ENCODE measurements at regions not wholly inside any gene's neighbourhood (a gene's known extent, or its start where the extent isn't known, plus 50 kb on each side); places are given as distances from the start of the nearest gene placed in this dataset.

DNA sequence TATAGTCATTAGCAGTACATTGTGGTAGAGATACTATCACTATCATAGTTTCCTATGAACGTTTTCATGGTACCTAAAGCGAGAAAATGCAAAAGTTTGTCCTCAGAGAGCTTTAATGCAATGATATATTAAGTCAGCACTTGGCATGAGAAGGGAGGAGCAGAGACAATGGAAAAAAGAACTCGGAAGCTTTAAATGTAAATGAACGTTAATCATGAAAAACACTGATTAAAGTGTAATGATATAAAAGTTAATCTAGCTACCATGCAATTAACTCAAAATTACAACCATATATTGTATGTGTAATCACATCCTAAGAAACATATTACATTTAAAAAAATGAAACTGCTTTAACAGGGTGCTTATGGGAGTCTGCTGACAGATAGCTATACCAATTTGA lies 282.7 kb downstream of the HDGFL1 start:
- H3K4me3 ChIP-seq (ENCODE audit: low read depth, low read length, poor library complexity, severe bottlenecking) = no peak overlapping the region
- TF ChIP-seq EZH2 (IDR thresholded peaks at IDR 0.05; ENCODE audit: borderline replicate concordance, low read length) = no peak
- TF ChIP-seq, protein P1, sequence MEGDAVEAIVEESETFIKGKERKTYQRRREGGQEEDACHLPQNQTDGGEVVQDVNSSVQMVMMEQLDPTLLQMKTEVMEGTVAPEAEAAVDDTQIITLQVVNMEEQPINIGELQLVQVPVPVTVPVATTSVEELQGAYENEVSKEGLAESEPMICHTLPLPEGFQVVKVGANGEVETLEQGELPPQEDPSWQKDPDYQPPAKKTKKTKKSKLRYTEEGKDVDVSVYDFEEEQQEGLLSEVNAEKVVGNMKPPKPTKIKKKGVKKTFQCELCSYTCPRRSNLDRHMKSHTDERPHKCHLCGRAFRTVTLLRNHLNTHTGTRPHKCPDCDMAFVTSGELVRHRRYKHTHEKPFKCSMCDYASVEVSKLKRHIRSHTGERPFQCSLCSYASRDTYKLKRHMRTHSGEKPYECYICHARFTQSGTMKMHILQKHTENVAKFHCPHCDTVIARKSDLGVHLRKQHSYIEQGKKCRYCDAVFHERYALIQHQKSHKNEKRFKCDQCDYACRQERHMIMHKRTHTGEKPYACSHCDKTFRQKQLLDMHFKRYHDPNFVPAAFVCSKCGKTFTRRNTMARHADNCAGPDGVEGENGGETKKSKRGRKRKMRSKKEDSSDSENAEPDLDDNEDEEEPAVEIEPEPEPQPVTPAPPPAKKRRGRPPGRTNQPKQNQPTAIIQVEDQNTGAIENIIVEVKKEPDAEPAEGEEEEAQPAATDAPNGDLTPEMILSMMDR (IDR thresholded peaks at IDR 0.05; ENCODE audit: low read length) = no peak

DNA sequence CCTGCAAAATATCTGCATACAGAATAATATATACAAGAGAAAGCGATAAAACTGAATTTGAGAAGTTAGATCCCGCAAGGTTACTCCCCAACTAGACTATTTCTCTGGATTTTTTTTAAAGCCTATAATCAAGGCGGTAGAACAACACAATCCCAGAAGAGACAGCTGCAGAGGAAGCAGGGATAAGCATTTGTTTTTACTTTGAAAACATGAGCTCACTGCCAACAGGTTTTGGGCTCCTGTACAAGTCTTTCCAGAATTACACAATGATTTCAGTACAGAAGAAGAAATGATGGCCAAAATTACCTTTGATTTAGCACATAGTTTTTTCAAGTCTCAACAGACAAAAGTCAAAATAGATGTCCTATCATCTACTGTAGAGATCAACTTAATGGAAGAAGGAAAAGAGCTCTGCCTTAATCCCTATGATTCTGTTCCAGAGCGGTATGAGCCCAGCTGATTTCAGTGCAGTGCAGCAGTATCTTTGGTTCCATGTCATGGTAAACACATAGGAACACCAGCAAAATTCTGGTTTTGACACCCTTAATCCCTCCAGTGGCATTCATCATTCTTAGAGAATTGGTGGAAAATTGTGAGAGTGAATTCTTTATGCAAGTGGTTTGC lies 304.3 kb downstream of the HDGFL1 start:
- H3K9me2 ChIP-seq (ENCODE audit: low read depth, low read length) = no peaks in the 10 kb centered on the region
- no peak overlapping the region for H2AFZ ChIP-seq (ENCODE audit: low read length)
- no peaks in the 10 kb centered on the region for H3K4me1 ChIP-seq (ENCODE audit: insufficient read depth, low read length, severe bottlenecking)
- H3K9me3 ChIP-seq (ENCODE audit: low read length) = no peaks in the 10 kb centered on the region
- H3K27me3 ChIP-seq (ENCODE audit: insufficient read depth, low read length) = no peaks in the 10 kb centered on the region
- no peak for TF ChIP-seq EZH2 (IDR thresholded peaks at IDR 0.05; ENCODE audit: borderline replicate concordance, low read length)
- TF ChIP-seq, protein P1 (IDR thresholded peaks at IDR 0.05; ENCODE audit: low read length) = no peak
- no peaks in the 10 kb centered on the region for H3K36me3 ChIP-seq (ENCODE audit: insufficient read depth, low read length)
- H3K4me3 ChIP-seq (ENCODE audit: low read depth, low read length, poor library complexity, severe bottlenecking) = no peak overlapping the region
- H3K79me2 ChIP-seq (ENCODE audit: insufficient read depth, low read length) = no peaks in the 10 kb centered on the region
- no peaks in the 10 kb centered on the region for H3F3A ChIP-seq (ENCODE audit: insufficient read depth, low read length)
- no peak overlapping the region for H3K4me2 ChIP-seq (ENCODE audit: low read length)
- no peaks in the 10 kb centered on the region for H4K20me1 ChIP-seq (ENCODE audit: insufficient read depth, low read length)
- no peak overlapping the region for H3K27ac ChIP-seq (ENCODE audit: low read depth, low read length, poor library complexity, severe bottlenecking)
- no peak overlapping the region for H3K9ac ChIP-seq (ENCODE audit: low read length)

More for the DNA sequence above, 282.7 kb downstream of the HDGFL1 start:
- Histone ChIP-seq H3K27ac (ENCODE audit: low read depth, low read length, poor library complexity, severe bottlenecking) (no peak overlapping the region), H3K9me2 (ENCODE audit: low read depth, low read length) (no peaks in the 10 kb centered on the region), H4K20me1 (ENCODE audit: insufficient read depth, low read length) (no peaks in the 10 kb centered on the region), H3K36me3 (ENCODE audit: insufficient read depth, low read length) (no peaks in the 10 kb centered on the region), H3F3A (ENCODE audit: insufficient read depth, low read length) (no peaks in the 10 kb centered on the region), H3K9me3 (ENCODE audit: low read length) (no peaks in the 10 kb centered on the region), H3K4me1 (ENCODE audit: insufficient read depth, low read length, severe bottlenecking) (no peaks in the 10 kb centered on the region), H3K79me2 (ENCODE audit: insufficient read depth, low read length) (no peaks in the 10 kb centered on the region), H3K9ac (ENCODE audit: low read length) (no peak overlapping the region), H3K4me2 (ENCODE audit: low read length) (no peak overlapping the region), H3K27me3 (ENCODE audit: insufficient read depth, low read length) (no peaks in the 10 kb centered on the region), H2AFZ (ENCODE audit: low read length) (no peak overlapping the region)

DNA sequence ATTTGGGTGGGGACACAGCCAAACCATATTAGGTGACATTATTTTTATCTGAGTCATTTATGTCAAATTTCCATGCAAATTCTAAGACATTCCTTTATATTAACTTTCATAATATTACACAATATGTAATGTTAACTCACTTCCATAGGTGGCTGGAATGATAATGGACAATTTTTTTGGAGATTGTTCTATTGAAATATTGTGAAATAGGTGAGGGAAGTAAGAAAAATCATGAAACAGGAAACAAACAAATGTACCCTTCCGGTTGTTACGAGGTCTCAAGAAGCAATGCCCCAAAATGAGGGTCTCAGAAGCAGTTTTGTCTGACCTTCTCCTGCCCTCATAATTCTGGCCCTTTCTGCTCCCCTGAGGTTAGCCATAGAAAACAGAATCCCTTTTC lies 306.5 kb downstream of the HDGFL1 start:
- Histone ChIP-seq H4K20me1 (ENCODE audit: insufficient read depth, low read length) (no peaks in the 10 kb centered on the region), H3K4me2 (ENCODE audit: low read length) (no peak overlapping the region), H3K9me2 (ENCODE audit: low read depth, low read length) (no peaks in the 10 kb centered on the region), H3K79me2 (ENCODE audit: insufficient read depth, low read length) (no peaks in the 10 kb centered on the region), H3K27me3 (ENCODE audit: insufficient read depth, low read length) (no peaks in the 10 kb centered on the region), H3K27ac (ENCODE audit: low read depth, low read length, poor library complexity, severe bottlenecking) (no peak overlapping the region), H2AFZ (ENCODE audit: low read length) (no peak overlapping the region), H3F3A (ENCODE audit: insufficient read depth, low read length) (no peaks in the 10 kb centered on the region), H3K9ac (ENCODE audit: low read length) (no peak overlapping the region), H3K4me3 (ENCODE audit: low read depth, low read length, poor library complexity, severe bottlenecking) (no peak overlapping the region), H3K36me3 (ENCODE audit: insufficient read depth, low read length) (no peaks in the 10 kb centered on the region), H3K9me3 (ENCODE audit: low read length) (no peaks in the 10 kb centered on the region), H3K4me1 (ENCODE audit: insufficient read depth, low read length, severe bottlenecking) (no peaks in the 10 kb centered on the region)
- TF ChIP-seq EZH2 (IDR thresholded peaks at IDR 0.05; ENCODE audit: borderline replicate concordance, low read length) = no peak
- TF ChIP-seq, protein P1 (IDR thresholded peaks at IDR 0.05; ENCODE audit: low read length) = no peak

Data from OCI-LY1 (cell line).